T-helper 17 cell (primary cell): ENCODE measurements at regions not wholly inside any gene's neighbourhood (a gene's known extent, or its start where the extent isn't known, plus 50 kb on each side); places are given as distances from the start of the nearest gene placed in this dataset.

ENCODE experiments used
- ATAC-seq: fragments of 150-1000 bp; cut with Tn5 transposase; 2 replicates; pipeline ENCODE4 v1.10.0; 2021; ENCODE audit warnings: mild to moderate bottlenecking, moderate library complexity
- DNase-seq, 3 donors: peaks; one replicate each; pipeline versions ENCODE4 v3.0.0 to v3.0.0-alpha.2; 2020 to 2021
- H3K9me3 ChIP-seq: one replicate; pipeline ENCODE4 v1.7.0; 2013; ENCODE audit warnings: low read length, mild to moderate bottlenecking; ENCODE audit not compliant: control insufficient read depth, poor library complexity, severe bottlenecking
- H3K27ac Mint-ChIP-seq: one replicate; pipeline ENCODE4 v1.8.0; 2022; ENCODE audit warnings: mild to moderate bottlenecking, moderate library complexity, mixed read lengths
- H3K27me3 Mint-ChIP-seq: one replicate; pipeline ENCODE4 v1.8.0; 2022; ENCODE audit warnings: mixed read lengths
- H3K36me3 Mint-ChIP-seq: one replicate; pipeline ENCODE4 v1.8.0; 2022; ENCODE audit warnings: low read depth, mixed read lengths
- H3K4me1 Mint-ChIP-seq: one replicate; pipeline ENCODE4 v1.8.0; 2022; ENCODE audit warnings: mild to moderate bottlenecking, mixed read lengths
- H3K4me3 Mint-ChIP-seq: one replicate; pipeline ENCODE4 v1.8.0; 2022; ENCODE audit warnings: mild to moderate bottlenecking, moderate library complexity, mixed read lengths

- Mint-ChIP-seq H3K27ac (no peak overlapping the region), H3K4me1 (no peaks in the 10 kb centered on the region), H3K36me3 (no peaks in the 10 kb centered on the region), H3K4me3 (no peak overlapping the region), H3K27me3 (no peaks in the 10 kb centered on the region)
- H3K9me3 ChIP-seq, result no peaks in the 10 kb centered on the region
- ATAC-seq, result no peak
- no peak for DNase-seq
These were observed 732.4 kb downstream of the AACS start for GRCh38 chr12:125797421-125798175.

GRCh38 chr12:125804660-125805059 lies 739.4 kb downstream of the AACS start:
- no peaks in the 10 kb centered on the region for H3K4me1 Mint-ChIP-seq
- ATAC-seq, result no peak
- no peaks in the 10 kb centered on the region for H3K36me3 Mint-ChIP-seq
- no peaks in the 10 kb centered on the region for H3K9me3 ChIP-seq
- no peaks in the 10 kb centered on the region for H3K27me3 Mint-ChIP-seq
- H3K27ac Mint-ChIP-seq, result no peak overlapping the region
- H3K4me3 Mint-ChIP-seq, result no peak overlapping the region
- DNase-seq, result no peak

- Mint-ChIP-seq H3K27me3 (no peaks in the 10 kb centered on the region), H3K36me3 (no peaks in the 10 kb centered on the region), H3K4me1 (no peaks in the 10 kb centered on the region), H3K27ac (no peak overlapping the region), H3K4me3 (no peak overlapping the region)
- H3K9me3 ChIP-seq, result no peaks in the 10 kb centered on the region
- ATAC-seq (no peak), DNase-seq (no peak)
These were observed 759.0 kb downstream of the AACS start for GRCh38 chr12:125824276-125824675.

- no peaks in the 10 kb centered on the region for H3K4me1 Mint-ChIP-seq
- H3K4me3 Mint-ChIP-seq, result no peak overlapping the region
- H3K36me3 Mint-ChIP-seq, result no peaks in the 10 kb centered on the region
- no peak overlapping the region for H3K27ac Mint-ChIP-seq
- H3K9me3 ChIP-seq, result no peaks in the 10 kb centered on the region
- no peaks in the 10 kb centered on the region for H3K27me3 Mint-ChIP-seq
- DNase-seq, result no peak
- no peak for ATAC-seq
These were observed 770.6 kb downstream of the AACS start for GRCh38 chr12:125835852-125836251.

- Mint-ChIP-seq H3K27me3 (no peaks in the 10 kb centered on the region), H3K4me3 (no peak overlapping the region), H3K4me1 (no peaks in the 10 kb centered on the region), H3K36me3 (no peaks in the 10 kb centered on the region), H3K27ac (no peak overlapping the region)
- ATAC-seq, result no peak
- DNase-seq, result no peak
- no peaks in the 10 kb centered on the region for H3K9me3 ChIP-seq
These were observed 771.4 kb downstream of the AACS start for GRCh38 chr12:125836647-125837046.

- no peak for DNase-seq
- H3K9me3 ChIP-seq, result no peaks in the 10 kb centered on the region
- no peaks in the 10 kb centered on the region for H3K36me3 Mint-ChIP-seq
- H3K27ac Mint-ChIP-seq, result no peak overlapping the region
- H3K4me1 Mint-ChIP-seq, result no peaks in the 10 kb centered on the region
- H3K4me3 Mint-ChIP-seq, result no peak overlapping the region
- no peak for ATAC-seq
- H3K27me3 Mint-ChIP-seq, result no peaks in the 10 kb centered on the region
These were observed 776.1 kb downstream of the AACS start for GRCh38 chr12:125841332-125841731.

- peaks cover 2% of the 10 kb centered on the region for H3K4me1 Mint-ChIP-seq
- ATAC-seq (no peak), DNase-seq (no peak)
- no peaks in the 10 kb centered on the region for H3K36me3 Mint-ChIP-seq
- no peak overlapping the region for H3K4me3 Mint-ChIP-seq
- H3K27ac Mint-ChIP-seq, result no peak overlapping the region
- no peaks in the 10 kb centered on the region for H3K9me3 ChIP-seq
- H3K27me3 Mint-ChIP-seq, result no peaks in the 10 kb centered on the region
These were observed 786.9 kb downstream of the AACS start for GRCh38 chr12:125852116-125852515.

- Mint-ChIP-seq H3K4me1 (peaks cover 2% of the 10 kb centered on the region), H3K36me3 (no peaks in the 10 kb centered on the region), H3K27me3 (no peaks in the 10 kb centered on the region), H3K27ac (no peak overlapping the region), H3K4me3 (no peak overlapping the region)
- DNase-seq (no peak), ATAC-seq (no peak)
- H3K9me3 ChIP-seq, result no peaks in the 10 kb centered on the region
These were observed 787.4 kb downstream of the AACS start for GRCh38 chr12:125852679-125853078.

GRCh38 chr12:125853670-125854069 lies 788.4 kb downstream of the AACS start:
- no peaks in the 10 kb centered on the region for H3K9me3 ChIP-seq
- no peak for ATAC-seq
- Mint-ChIP-seq H3K36me3 (no peaks in the 10 kb centered on the region), H3K4me3 (no peak overlapping the region), H3K27me3 (no peaks in the 10 kb centered on the region), H3K4me1 (peaks cover 2% of the 10 kb centered on the region), H3K27ac (no peak overlapping the region)
- DNase-seq, result no peak

GRCh38 chr12:125856366-125856765 lies 791.1 kb downstream of the AACS start:
- no peak overlapping the region for H3K4me3 Mint-ChIP-seq
- peaks cover 2% of the 10 kb centered on the region for H3K4me1 Mint-ChIP-seq
- H3K27ac Mint-ChIP-seq, result no peak overlapping the region
- H3K9me3 ChIP-seq, result no peaks in the 10 kb centered on the region
- peaks cover 7% of the 10 kb centered on the region for H3K27me3 Mint-ChIP-seq
- ATAC-seq (no peak), DNase-seq (no peak)
- H3K36me3 Mint-ChIP-seq, result peaks cover 4% of the 10 kb centered on the region

GRCh38 chr12:125856896-125857295 lies 791.7 kb downstream of the AACS start:
- no peak overlapping the region for H3K4me3 Mint-ChIP-seq
- ATAC-seq (no peak), DNase-seq (no peak)
- no peak overlapping the region for H3K27ac Mint-ChIP-seq
- H3K9me3 ChIP-seq, result no peaks in the 10 kb centered on the region
- peaks cover 4% of the 10 kb centered on the region for H3K36me3 Mint-ChIP-seq
- peaks cover 2% of the 10 kb centered on the region for H3K4me1 Mint-ChIP-seq
- peaks cover 7% of the 10 kb centered on the region for H3K27me3 Mint-ChIP-seq

GRCh38 chr12:125860672-125861288 lies 795.5 kb downstream of the AACS start:
- Mint-ChIP-seq H3K4me1 (peaks cover 2% of the 10 kb centered on the region), H3K36me3 (peaks cover 4% of the 10 kb centered on the region), H3K27me3 (peaks cover 7% of the 10 kb centered on the region), H3K27ac (no peak overlapping the region), H3K4me3 (no peak overlapping the region)
- no peak for ATAC-seq
- no peak for DNase-seq
- no peaks in the 10 kb centered on the region for H3K9me3 ChIP-seq

- peaks cover under 1% of the 10 kb centered on the region for H3K4me1 Mint-ChIP-seq
- H3K9me3 ChIP-seq, result no peaks in the 10 kb centered on the region
- ATAC-seq (no peak), DNase-seq (no peak)
- peaks cover 7% of the 10 kb centered on the region for H3K27me3 Mint-ChIP-seq
- H3K27ac Mint-ChIP-seq, result no peak overlapping the region
- H3K36me3 Mint-ChIP-seq, result peaks cover 4% of the 10 kb centered on the region
- H3K4me3 Mint-ChIP-seq, result no peak overlapping the region
These were observed 796.4 kb downstream of the AACS start for GRCh38 chr12:125861299-125862281.
